WTC11 (cell line): ENCODE measurements at regions not wholly inside any gene's neighbourhood (a gene's known extent, or its start where the extent isn't known, plus 50 kb on each side); places are given as distances from the start of the nearest gene placed in this dataset.
A peak's percentile ranks its signal among the peaks of the same experiment; 100 is the strongest.

Source experiments
- ATAC-seq: fragments of 200-7000 bp; cut with Tn5 transposase; 2 replicates; pipeline ENCODE4 v1.10.0; 2021; ENCODE audit warnings: mild to moderate bottlenecking, moderate library complexity
- CTCF ChIA-PET: fragments of 300-600 bp; sonication (Branson Sonifier 250); formaldehyde crosslinking; loops from one replicate; lab custom pipeline; 2021; ENCODE audit warnings: antibody characterized with exemption; lab: Charles Lee
- POLR2A ChIA-PET: fragments of 350-600 bp; sonication (Branson Sonifier 250); formaldehyde crosslinking; loops from one replicate; lab custom pipeline; 2021; ENCODE audit warnings: antibody characterized with exemption; lab: Charles Lee
- DNase-seq: peaks from one replicate; pipeline ENCODE4 v3.0.0; 2021; ENCODE audit warnings: low spot score
- H3K27ac Mint-ChIP-seq: 2 replicates; pipeline ENCODE4 v1.8.0; 2021; ENCODE audit warnings: mixed read lengths
- H3K27me3 Mint-ChIP-seq: 2 replicates; pipeline ENCODE4 v1.8.0; 2021; ENCODE audit warnings: low read depth, mild to moderate bottlenecking, moderate library complexity, mixed read lengths
- H3K36me3 Mint-ChIP-seq: 2 replicates; pipeline ENCODE4 v1.8.0; 2021; ENCODE audit warnings: mixed read lengths
- H3K4me1 Mint-ChIP-seq: 2 replicates; pipeline ENCODE4 v1.8.0; 2022; ENCODE audit warnings: mixed read lengths
- H3K4me3 Mint-ChIP-seq: 2 replicates; pipeline ENCODE4 v1.8.0; 2021; ENCODE audit warnings: mild to moderate bottlenecking, moderate library complexity, mixed read lengths
- H3K9me3 Mint-ChIP-seq: 2 replicates; pipeline ENCODE4 v1.8.0; 2021; ENCODE audit warnings: mixed read lengths
- CREM ChIP-seq: sonication (generic); formaldehyde crosslinking; IDR thresholded peaks from 2 replicates; pipeline ENCODE4 v1.8.1; 2022; ENCODE audit warnings: mild to moderate bottlenecking, missing genetic modification reagents, moderate library complexity
- SMAD4 ChIP-seq: sonication (generic); formaldehyde crosslinking; IDR thresholded peaks from 2 replicates; pipeline ENCODE4 v1.8.0; 2022; ENCODE audit warnings: mild to moderate bottlenecking, missing genetic modification reagents
- ZNF219 ChIP-seq: sonication (generic); formaldehyde crosslinking; IDR thresholded peaks from 2 replicates; pipeline ENCODE4 v1.8.0; 2023; ENCODE audit warnings: missing genetic modification reagents, mild to moderate bottlenecking, borderline replicate concordance
- ZNF423 ChIP-seq: fragments of 250-450 bp; sonication (Bioruptor Pico); IDR thresholded peaks from 2 replicates; pipeline ENCODE4 v2.1.2; 2022; ENCODE audit warnings: mild to moderate bottlenecking, moderate library complexity
- TF ChIP-seq, protein P1 (sequence below): sonication (generic); formaldehyde crosslinking; IDR thresholded peaks from 2 replicates; pipeline ENCODE4 v1.8.1; 2023; ENCODE audit warnings: mild to moderate bottlenecking, missing genetic modification reagents
- TF ChIP-seq, protein P2 (sequence below): fragments of 250-450 bp; sonication (Bioruptor Pico); IDR thresholded peaks from 2 replicates; pipeline ENCODE4 v2.1.2; 2022; ENCODE audit warnings: mild to moderate bottlenecking, moderate library complexity
- TF ChIP-seq, protein P3 (sequence below): sonication (generic); formaldehyde crosslinking; IDR thresholded peaks from 2 replicates; pipeline ENCODE4 v1.8.1; 2023; ENCODE audit warnings: mild to moderate bottlenecking, missing genetic modification reagents, moderate library complexity
- TF ChIP-seq, protein P4 (sequence below): sonication (generic); formaldehyde crosslinking; IDR thresholded peaks from 2 replicates; pipeline ENCODE4 v1.8.0; 2022; ENCODE audit warnings: missing genetic modification reagents
- TF ChIP-seq, protein P5 (sequence below): sonication (generic); formaldehyde crosslinking; IDR thresholded peaks from 2 replicates; pipeline ENCODE4 v1.8.0; 2022; ENCODE audit warnings: mild to moderate bottlenecking, missing genetic modification reagents
- TF ChIP-seq, protein P6 (sequence below): fragments of 250-450 bp; sonication (Bioruptor Pico); IDR thresholded peaks from 2 replicates; pipeline ENCODE4 v1.8.0; 2021; ENCODE audit warnings: mild to moderate bottlenecking
- TF ChIP-seq, protein P7 (sequence below): sonication (generic); formaldehyde crosslinking; IDR thresholded peaks from 2 replicates; pipeline ENCODE4 v1.8.1; 2022; ENCODE audit warnings: missing genetic modification reagents, borderline replicate concordance
- TF ChIP-seq, protein P8 (sequence below): sonication (generic); formaldehyde crosslinking; IDR thresholded peaks from 2 replicates; pipeline ENCODE4 v1.8.0; 2023; ENCODE audit warnings: mild to moderate bottlenecking, missing genetic modification reagents

DNA sequence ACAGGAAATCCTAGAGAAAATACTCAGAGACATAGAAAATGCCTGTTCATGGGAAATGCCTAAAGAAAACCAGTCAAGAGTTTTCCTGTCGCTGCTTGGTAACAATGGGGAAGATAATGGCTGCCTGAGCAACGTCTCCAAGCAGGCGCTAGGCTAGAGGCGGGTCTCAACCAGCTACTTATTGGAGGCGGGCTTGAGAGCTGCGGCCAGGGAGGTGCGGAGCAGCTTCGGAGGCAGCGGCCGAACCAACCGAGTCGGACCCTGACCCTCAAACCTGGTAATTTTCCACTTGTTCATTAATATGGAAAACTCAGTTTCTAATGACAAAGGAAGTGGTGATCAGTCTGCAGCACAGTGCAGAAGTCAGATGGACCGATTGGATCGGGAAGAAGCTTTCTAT, 173.1 kb downstream of the DTWD1 start:
- peaks cover 17% of the 10 kb centered on the region for H3K36me3 Mint-ChIP-seq
- ChIA-PET POLR2A (no interaction called here), CTCF (no interaction called here)
- DNase-seq (no peak), ATAC-seq (peak; percentile 74)
- no peak overlapping the region for H3K4me3 Mint-ChIP-seq
- H3K27me3 Mint-ChIP-seq, result no peaks in the 10 kb centered on the region; the same call in 1 of the 2 replicates
- H3K9me3 Mint-ChIP-seq, result peaks cover 46% of the 10 kb centered on the region
- TF ChIP-seq, protein P1, sequence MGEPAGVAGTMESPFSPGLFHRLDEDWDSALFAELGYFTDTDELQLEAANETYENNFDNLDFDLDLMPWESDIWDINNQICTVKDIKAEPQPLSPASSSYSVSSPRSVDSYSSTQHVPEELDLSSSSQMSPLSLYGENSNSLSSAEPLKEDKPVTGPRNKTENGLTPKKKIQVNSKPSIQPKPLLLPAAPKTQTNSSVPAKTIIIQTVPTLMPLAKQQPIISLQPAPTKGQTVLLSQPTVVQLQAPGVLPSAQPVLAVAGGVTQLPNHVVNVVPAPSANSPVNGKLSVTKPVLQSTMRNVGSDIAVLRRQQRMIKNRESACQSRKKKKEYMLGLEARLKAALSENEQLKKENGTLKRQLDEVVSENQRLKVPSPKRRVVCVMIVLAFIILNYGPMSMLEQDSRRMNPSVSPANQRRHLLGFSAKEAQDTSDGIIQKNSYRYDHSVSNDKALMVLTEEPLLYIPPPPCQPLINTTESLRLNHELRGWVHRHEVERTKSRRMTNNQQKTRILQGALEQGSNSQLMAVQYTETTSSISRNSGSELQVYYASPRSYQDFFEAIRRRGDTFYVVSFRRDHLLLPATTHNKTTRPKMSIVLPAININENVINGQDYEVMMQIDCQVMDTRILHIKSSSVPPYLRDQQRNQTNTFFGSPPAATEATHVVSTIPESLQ (CRISPR knock-in tag), result no peak
- TF ChIP-seq, protein P2, sequence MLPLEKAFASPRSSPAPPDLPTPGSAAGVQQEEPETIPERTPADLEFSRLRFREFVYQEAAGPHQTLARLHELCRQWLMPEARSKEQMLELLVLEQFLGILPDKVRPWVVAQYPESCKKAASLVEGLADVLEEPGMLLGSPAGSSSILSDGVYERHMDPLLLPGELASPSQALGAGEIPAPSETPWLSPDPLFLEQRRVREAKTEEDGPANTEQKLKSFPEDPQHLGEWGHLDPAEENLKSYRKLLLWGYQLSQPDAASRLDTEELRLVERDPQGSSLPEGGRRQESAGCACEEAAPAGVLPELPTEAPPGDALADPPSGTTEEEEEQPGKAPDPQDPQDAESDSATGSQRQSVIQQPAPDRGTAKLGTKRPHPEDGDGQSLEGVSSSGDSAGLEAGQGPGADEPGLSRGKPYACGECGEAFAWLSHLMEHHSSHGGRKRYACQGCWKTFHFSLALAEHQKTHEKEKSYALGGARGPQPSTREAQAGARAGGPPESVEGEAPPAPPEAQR (CRISPR knock-in tag), result no peak
- TF ChIP-seq SMAD4 (CRISPR knock-in tag), result no peak
- TF ChIP-seq, protein P3, sequence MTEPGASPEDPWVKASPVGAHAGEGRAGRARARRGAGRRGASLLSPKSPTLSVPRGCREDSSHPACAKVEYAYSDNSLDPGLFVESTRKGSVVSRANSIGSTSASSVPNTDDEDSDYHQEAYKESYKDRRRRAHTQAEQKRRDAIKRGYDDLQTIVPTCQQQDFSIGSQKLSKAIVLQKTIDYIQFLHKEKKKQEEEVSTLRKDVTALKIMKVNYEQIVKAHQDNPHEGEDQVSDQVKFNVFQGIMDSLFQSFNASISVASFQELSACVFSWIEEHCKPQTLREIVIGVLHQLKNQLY, result no peak
- TF ChIP-seq, protein P4, sequence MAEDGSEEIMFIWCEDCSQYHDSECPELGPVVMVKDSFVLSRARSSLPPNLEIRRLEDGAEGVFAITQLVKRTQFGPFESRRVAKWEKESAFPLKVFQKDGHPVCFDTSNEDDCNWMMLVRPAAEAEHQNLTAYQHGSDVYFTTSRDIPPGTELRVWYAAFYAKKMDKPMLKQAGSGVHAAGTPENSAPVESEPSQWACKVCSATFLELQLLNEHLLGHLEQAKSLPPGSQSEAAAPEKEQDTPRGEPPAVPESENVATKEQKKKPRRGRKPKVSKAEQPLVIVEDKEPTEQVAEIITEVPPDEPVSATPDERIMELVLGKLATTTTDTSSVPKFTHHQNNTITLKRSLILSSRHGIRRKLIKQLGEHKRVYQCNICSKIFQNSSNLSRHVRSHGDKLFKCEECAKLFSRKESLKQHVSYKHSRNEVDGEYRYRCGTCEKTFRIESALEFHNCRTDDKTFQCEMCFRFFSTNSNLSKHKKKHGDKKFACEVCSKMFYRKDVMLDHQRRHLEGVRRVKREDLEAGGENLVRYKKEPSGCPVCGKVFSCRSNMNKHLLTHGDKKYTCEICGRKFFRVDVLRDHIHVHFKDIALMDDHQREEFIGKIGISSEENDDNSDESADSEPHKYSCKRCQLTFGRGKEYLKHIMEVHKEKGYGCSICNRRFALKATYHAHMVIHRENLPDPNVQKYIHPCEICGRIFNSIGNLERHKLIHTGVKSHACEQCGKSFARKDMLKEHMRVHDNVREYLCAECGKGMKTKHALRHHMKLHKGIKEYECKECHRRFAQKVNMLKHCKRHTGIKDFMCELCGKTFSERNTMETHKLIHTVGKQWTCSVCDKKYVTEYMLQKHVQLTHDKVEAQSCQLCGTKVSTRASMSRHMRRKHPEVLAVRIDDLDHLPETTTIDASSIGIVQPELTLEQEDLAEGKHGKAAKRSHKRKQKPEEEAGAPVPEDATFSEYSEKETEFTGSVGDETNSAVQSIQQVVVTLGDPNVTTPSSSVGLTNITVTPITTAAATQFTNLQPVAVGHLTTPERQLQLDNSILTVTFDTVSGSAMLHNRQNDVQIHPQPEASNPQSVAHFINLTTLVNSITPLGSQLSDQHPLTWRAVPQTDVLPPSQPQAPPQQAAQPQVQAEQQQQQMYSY (CRISPR knock-in tag), result no peak
- no peak for TF ChIP-seq CREM (CRISPR knock-in tag)
- TF ChIP-seq, protein P5, sequence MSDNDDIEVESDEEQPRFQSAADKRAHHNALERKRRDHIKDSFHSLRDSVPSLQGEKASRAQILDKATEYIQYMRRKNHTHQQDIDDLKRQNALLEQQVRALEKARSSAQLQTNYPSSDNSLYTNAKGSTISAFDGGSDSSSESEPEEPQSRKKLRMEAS (CRISPR knock-in tag), result no peak
- no peak for TF ChIP-seq ZNF423 (CRISPR knock-in tag)
- TF ChIP-seq, protein P6, sequence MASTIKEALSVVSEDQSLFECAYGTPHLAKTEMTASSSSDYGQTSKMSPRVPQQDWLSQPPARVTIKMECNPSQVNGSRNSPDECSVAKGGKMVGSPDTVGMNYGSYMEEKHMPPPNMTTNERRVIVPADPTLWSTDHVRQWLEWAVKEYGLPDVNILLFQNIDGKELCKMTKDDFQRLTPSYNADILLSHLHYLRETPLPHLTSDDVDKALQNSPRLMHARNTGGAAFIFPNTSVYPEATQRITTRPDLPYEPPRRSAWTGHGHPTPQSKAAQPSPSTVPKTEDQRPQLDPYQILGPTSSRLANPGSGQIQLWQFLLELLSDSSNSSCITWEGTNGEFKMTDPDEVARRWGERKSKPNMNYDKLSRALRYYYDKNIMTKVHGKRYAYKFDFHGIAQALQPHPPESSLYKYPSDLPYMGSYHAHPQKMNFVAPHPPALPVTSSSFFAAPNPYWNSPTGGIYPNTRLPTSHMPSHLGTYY, result no peak
- TF ChIP-seq, protein P7, sequence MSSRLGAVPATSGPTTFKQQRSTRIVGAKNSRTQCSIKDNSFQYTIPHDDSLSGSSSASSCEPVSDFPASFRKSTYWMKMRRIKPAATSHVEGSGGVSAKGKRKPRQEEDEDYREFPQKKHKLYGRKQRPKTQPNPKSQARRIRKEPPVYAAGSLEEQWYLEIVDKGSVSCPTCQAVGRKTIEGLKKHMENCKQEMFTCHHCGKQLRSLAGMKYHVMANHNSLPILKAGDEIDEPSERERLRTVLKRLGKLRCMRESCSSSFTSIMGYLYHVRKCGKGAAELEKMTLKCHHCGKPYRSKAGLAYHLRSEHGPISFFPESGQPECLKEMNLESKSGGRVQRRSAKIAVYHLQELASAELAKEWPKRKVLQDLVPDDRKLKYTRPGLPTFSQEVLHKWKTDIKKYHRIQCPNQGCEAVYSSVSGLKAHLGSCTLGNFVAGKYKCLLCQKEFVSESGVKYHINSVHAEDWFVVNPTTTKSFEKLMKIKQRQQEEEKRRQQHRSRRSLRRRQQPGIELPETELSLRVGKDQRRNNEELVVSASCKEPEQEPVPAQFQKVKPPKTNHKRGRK (CRISPR knock-in tag), result no peak
- no peak for TF ChIP-seq ZNF219 (CRISPR knock-in tag)
- TF ChIP-seq, protein P8, sequence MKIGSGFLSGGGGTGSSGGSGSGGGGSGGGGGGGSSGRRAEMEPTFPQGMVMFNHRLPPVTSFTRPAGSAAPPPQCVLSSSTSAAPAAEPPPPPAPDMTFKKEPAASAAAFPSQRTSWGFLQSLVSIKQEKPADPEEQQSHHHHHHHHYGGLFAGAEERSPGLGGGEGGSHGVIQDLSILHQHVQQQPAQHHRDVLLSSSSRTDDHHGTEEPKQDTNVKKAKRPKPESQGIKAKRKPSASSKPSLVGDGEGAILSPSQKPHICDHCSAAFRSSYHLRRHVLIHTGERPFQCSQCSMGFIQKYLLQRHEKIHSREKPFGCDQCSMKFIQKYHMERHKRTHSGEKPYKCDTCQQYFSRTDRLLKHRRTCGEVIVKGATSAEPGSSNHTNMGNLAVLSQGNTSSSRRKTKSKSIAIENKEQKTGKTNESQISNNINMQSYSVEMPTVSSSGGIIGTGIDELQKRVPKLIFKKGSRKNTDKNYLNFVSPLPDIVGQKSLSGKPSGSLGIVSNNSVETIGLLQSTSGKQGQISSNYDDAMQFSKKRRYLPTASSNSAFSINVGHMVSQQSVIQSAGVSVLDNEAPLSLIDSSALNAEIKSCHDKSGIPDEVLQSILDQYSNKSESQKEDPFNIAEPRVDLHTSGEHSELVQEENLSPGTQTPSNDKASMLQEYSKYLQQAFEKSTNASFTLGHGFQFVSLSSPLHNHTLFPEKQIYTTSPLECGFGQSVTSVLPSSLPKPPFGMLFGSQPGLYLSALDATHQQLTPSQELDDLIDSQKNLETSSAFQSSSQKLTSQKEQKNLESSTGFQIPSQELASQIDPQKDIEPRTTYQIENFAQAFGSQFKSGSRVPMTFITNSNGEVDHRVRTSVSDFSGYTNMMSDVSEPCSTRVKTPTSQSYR (CRISPR knock-in tag), result no peak
- H3K4me1 Mint-ChIP-seq, result no peaks in the 10 kb centered on the region
- H3K27ac Mint-ChIP-seq, result no peak overlapping the region
